ENCODE measurements at regions not wholly inside any gene's neighbourhood (a gene's known extent, or its start where the extent isn't known, plus 50 kb on each side); places are given as distances from the start of the nearest gene placed in this dataset.

DNA sequence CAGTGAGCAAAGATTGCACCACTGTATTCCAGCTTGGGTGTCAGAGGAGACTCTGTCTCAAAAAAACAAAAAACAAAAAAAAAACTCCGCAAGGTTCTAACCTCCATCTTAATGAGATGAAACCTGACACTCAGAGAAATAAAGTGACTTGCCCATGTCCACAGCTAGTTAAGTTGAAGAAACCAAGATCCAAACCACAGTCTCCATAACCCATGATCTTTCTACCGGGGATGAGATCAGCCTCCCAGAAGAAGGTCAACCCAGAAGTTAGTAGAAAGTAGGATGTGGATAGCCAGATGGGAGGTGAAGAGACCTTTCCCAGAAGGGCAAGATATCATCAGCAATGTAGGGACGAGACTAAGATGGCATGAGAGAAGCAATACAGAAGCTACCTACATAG is 140.4 kb upstream of the ADRA1B start:
- DNase-seq (ENCODE audit: low read depth in 4 of 4, low spot score in 3 of 4): no peak

DNA sequence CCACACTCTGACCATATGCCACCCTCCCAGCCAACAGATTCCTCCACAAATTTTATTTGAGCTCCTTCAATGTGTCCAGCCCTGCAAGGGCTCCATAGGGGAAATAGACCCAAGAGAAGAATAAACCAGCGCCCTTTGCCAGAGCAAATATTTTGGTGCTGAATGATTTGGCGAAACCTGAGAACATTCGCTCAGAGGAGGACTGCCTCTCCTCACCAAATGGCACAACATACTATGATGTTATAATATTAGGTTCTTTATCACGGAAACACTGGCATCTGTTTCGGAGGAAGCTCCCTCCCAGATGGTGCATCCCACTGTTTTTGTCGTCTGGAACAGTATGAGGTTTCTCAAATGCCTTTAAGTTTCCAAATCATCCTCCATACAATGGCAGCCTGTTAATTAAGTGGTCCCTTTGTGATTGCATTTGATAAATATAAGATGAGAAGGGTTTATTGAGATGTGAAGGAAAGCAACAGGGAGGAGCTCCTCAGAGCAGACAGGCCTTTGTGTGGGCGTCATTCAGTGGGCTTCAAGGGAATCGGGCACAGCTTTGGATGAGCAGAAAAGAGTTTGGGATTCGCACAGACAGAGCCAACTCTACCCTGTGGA is 139.1 kb upstream of the ADRA1B start:
- no peak for DNase-seq (ENCODE audit: low read depth in 4 of 4, low spot score in 3 of 4)

DNA sequence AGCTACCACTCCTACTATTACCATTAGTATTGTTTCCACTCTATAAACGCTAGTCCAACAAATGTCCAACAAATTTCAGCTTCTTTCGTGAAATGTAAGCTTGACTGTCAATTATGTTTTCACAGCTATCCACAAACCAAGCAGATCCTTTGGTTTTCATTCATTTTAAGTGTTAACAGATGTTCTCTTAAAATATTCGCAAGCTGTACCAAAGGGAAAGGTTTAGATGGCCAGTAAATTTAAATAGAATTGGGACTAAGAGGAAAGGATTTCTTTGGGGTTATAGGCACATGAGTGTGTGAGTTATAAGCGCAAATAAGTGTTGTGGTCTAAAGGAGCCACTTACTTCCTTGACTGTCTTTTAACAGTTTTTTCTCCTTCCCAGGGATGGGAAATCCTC is 136.8 kb upstream of the ADRA1B start:
- DNase-seq (ENCODE audit: low read depth in 4 of 4, low spot score in 3 of 4): no peak

DNA sequence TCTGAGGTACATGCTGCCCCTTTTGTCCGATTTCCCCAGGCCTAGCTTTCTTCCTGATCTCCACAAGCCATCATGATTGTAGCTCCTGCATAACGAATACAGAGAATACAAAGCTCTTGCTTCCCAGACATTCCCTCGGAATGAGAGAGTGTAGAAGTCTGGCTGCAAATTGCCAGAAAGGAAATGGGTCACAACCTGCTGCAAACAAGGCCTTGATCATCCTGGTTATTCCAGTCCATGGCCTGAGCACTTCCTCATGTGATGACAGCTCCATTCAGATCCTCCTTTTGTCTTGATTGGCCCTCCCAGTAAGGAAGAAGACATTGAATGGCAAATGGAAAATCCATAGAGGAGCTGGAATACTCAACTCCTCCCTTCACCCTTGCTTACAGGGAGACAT is 136.0 kb upstream of the ADRA1B start:
- DNase-seq (ENCODE audit: low read depth in 4 of 4, low spot score in 3 of 4): no peak

DNA sequence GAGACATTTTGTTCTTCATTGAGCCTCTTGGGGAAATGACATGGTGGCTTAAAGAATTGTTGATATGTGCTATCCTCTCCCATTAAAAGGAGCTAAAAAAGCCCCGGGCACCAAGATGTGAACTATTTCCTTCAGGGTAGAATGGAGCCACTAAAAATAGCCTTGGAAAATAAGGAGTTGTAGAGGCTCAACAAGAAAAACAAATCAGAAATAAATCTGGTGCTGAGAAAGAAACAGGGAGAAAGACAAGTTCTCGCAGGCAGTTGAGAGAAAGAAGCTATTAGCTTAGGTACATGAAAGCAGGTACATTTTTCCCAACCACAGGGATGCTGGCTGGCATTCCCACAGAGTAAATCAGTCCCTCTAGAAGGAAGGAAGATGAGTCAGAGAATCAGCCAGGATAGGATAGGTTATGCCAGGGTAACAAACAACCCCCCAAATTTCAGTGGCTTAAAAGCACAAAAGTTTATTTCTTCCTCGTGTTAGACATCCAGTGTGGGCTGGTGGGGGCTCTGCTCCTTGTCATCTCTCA is 134.6 kb upstream of the ADRA1B start:
- DNase-seq (ENCODE audit: low read depth in 4 of 4, low spot score in 3 of 4): no peak

DNA sequence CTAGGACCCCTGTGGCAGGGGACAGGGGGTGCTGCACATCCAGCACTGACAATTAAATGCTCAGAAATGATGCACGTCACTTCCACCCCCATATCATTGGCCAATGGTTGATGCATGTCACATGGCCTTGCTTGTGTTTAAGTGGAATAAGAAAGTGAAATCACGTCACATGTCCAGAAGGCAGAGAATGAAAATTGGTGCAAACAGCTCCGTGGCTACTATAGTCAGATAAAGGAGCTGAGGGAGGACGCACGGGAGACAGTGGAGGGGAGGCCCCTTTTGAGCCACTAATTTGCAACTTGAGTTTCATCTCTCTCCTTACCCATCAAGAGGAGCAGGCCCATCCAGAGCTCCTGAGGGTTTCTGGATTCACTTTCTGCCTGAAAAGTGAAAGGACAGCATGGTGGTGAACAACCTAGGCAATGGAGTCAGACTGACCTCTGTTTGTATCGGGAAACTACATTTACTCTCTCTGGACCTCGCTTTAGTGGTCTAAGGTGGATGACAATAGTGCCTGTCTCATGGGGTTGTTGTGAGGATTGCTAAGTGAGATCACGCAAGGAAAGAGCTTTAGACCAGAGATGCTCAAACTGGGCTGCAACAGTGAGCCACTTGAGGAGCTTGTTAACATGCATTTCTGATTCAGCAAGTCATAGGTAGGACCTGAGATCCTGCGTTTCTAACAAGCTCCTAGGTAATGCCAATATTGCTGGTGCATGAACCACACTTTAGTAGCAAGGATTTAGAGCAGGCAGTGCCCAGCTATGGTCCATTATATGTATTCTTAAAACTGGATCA is 133.9 kb upstream of the ADRA1B start:
- no peak for DNase-seq (ENCODE audit: low read depth in 4 of 4, low spot score in 3 of 4)

DNA sequence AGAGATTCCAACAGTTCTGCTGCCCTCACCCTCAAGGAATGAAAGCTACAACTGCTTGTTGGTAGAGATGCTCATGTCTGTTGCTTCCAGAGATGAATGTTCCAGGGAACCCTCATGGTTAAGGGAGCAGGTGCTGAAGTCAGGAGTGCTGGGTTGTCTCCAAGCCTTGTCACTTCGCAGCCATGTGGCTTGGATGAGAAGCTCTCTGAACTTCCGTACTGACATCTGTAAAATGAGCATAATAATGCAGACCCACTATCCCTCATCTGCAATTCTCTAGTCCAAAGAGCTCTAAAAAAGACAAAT is 133.3 kb upstream of the ADRA1B start:
- no peak for DNase-seq (ENCODE audit: low read depth in 4 of 4, low spot score in 3 of 4)

DNA sequence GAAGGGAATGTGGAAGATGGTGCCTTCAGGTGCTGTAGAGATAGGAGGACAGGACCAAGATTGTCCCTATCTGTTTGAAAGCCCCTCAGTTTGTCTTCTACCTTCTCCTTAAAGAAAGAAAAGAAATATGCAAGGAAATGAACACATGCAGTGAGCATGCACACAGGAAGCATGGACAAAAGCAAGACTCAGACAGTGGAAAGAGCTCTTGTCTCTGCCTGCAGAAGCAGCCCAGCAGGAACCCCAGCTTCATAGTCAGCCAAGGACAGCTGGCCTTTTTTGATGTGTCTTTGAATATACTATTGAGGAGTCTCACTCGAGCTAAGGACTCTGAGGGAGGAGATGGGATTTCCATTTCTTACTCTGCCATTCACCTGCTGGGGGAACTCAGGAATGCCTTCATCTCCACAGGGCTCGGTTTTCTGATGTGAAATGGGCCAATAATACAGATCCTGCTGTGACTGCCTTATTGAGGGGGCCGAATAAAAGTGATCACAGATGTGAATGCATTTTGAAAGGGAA is 132.5 kb upstream of the ADRA1B start:
- no peak for DNase-seq (ENCODE audit: low read depth in 4 of 4, low spot score in 3 of 4)

DNA sequence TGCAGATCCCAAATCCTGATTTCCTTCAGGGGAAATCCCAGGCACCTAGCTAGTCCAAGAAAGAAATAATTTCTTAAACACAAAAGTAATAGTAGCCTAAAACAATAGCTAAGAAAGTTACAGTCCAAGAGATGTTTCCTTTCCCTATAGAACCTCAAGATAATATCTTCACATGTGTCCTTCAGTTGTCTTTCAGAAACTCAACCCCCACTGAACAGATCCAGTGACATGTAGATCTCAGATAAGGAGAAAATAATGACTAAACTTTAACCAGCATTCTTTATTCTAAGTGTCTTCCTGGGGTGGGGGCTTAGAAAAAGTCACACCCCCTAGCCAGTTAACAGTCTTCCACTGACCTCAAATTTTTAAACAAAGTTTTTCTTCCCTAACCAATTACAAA is 131.3 kb upstream of the ADRA1B start:
- no peak for DNase-seq (ENCODE audit: low read depth in 4 of 4, low spot score in 3 of 4)

DNA sequence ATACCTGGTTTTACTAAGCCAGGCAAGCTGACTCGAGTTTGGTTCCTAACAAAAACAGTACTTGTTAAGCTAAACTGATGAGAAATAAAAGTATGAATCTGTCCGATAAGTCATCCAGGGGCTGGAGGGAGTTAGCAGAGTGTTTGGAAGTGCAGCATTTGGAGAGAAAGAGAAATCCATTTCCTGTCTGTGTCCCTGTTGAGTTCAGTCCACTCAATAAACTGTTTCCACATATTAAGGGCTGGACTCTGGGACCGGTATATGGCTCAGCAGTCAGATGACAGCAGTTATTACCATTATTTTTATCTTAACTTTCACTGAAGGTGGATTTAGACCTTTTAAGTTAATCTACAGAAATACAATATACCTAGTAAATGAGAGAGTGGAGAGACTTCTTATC is 130.6 kb upstream of the ADRA1B start:
- no peak for DNase-seq (ENCODE audit: low read depth in 4 of 4, low spot score in 3 of 4)

DNA sequence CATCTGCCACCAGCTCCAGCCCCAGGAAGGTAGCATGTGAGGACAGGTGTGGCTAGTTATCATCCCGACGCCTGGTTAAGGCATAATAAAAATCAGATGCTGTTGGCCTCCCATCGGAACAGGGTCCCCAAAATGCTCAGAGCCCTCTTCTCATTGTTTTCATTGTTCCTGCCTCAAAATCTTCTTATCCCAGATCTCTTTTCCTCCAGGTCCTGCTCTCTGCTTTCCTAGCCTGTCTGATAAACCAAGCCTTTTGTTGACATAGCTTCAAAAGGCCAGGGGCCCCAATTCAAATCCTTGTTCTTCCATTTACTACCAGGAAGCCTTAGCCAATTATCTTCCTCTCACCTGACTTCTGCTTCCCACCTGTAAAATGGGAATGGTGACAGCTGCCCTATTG is 130.1 kb upstream of the ADRA1B start:
- no peak for DNase-seq (ENCODE audit: low read depth in 4 of 4, low spot score in 3 of 4)

DNA sequence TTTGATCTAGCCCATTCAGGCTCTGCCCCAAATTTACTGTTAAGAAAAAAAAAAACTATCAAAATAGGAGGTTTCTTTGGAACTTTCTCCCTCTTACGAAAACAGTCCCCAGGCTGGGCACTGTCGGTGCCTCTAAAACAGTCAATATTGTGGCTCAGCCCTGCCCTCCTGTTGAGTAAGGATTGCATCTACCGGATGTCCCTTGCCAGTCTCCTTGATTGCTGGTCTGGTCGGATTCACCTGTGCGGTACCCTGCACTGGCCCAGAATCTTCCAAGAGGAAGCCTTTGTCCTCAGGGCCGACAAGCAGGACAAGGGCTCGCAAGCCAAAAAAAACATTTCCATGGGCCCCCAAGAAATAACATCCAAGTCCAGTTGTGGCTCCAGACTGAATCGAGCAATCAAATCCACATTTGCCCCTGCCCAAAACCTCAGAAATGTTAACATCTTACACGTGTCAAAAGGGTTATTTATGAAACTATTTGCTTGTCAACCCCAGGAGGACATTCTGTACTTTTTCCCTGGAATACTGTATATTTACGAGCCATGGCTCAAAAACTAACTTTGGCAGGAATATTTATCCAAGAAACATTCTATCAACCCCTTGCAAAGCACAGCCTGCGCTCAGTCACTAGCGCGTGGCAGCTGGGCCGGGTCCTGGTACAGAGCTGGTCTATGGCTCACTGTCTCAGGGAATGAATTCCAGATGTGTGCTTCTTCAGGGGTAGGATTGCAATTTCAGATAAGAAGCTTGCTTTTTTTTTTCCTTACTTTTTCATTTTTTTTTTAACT is 129.2 kb upstream of the ADRA1B start:
- no peak for DNase-seq (ENCODE audit: low read depth in 4 of 4, low spot score in 3 of 4)

DNA sequence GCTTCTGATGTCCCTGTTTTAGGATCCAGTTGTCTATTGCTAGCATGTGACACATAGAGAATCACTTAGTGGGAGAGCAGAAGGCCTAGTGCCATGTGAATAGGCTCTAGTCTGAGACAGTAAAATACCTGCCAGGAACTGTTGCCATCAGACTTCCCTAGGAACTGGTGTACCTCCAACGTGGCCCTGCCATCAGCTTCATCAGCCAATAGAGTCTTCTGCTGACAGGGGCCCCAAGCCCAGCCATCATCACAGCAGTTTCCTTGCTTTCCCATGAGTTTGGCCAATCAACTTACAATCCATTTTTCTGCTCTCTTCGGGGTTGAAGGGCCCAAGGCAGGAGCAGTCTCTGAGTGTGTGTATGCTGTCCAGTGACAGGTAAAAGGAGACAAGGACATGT is 128.4 kb upstream of the ADRA1B start:
- no peak for DNase-seq (ENCODE audit: low read depth in 4 of 4, low spot score in 3 of 4)

DNA sequence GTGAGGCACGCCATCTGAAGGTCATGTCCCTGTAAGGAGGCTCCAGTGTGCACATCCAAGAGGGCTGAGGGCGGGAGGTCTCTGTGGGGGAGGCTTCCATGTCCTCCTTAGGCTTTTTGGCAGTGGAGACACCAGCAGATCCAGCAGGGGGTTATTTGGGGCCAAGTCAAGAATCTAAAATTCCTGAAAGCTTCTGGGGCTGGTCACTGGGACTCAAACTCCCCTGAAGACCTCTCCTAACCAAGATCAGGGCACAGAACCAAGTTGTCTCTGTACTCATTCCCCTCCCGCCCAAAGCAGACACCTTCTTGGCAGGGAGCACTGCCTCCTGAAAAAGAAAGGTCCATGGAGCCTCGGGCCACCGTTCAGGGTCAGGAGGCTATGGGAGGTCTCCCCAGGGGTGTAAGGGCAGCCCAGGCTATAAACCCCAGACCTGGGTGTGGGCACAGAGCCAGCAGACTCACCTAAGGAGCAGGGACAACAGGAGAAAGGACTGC is 127.4 kb upstream of the ADRA1B start:
- DNase-seq (ENCODE audit: low read depth in 4 of 4, low spot score in 3 of 4): no peak

DNA sequence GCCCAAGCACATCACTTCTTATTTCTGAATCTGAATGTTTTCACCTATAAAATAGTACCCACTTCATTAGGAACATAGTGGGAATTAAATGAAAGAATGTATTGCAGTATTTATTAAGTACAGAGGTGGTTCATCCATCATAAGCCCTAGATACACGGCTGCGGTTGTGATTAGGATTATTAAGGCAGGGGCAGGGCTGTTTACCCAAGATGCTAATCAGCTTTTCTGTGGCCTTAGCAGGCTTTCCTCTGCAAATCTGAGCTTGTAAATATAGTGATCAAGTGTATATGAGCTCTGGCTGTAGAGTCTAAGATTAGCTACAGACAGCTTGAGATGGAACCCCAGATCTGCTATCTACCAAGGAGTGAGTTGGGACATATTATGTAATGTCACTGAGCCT is 124.1 kb upstream of the ADRA1B start:
- DNase-seq (ENCODE audit: low read depth in 4 of 4, low spot score in 3 of 4): no peak

DNA sequence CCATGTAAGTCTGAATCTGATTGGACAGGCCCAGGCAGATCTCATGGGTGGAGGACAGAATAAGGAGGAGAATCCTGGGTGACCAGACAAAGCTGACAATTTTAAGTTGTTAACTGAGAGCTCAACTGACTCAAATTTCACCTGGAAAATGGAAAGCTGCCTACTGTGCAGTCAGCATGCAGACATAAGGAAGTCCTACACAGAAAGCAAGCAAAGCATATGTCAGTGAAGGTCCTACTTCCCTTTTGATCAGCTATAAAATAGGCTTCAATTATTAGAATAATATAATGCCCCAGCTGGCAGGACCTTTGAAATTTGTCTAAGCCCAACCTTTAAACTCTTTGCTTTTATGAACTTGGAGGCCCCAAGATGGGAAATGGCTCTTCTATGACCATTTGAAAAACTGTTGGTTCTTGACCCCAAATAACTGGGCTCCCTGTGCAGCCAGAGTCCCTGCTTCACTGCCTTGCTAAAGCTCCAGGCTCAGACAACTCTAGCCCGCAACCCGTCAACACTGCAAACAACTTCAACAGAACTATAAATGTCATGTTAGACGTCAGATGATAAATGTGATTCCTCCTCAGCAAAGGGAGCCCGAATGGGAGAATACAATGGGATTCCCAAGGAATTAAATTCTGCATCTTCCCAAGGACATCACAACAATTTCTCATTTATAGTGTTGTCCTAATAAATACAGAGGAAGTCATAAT is 118.9 kb upstream of the ADRA1B start:
- DNase-seq (ENCODE audit: low read depth in 4 of 4, low spot score in 3 of 4): no peak

DNA sequence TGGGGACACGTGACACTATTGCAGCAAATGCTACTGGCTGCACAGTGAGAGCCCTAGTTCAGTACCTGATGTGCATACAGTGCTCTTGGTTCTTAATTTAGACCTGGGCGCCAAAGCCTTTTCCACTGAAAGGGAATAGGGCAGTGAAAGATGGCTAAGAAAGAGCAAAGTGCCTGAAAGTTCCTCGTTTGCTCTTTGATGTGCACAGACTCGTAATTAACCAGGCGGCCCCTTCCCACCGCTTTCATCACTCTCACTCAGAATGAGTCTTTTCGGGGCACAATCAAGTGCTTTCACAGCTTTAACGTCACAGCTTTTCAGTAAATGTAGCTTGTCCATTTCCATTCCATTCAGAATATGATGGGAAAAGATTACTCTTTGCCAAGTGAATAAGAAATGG is 116.6 kb upstream of the ADRA1B start:
- no peak for DNase-seq (ENCODE audit: low read depth in 4 of 4, low spot score in 3 of 4)

DNA sequence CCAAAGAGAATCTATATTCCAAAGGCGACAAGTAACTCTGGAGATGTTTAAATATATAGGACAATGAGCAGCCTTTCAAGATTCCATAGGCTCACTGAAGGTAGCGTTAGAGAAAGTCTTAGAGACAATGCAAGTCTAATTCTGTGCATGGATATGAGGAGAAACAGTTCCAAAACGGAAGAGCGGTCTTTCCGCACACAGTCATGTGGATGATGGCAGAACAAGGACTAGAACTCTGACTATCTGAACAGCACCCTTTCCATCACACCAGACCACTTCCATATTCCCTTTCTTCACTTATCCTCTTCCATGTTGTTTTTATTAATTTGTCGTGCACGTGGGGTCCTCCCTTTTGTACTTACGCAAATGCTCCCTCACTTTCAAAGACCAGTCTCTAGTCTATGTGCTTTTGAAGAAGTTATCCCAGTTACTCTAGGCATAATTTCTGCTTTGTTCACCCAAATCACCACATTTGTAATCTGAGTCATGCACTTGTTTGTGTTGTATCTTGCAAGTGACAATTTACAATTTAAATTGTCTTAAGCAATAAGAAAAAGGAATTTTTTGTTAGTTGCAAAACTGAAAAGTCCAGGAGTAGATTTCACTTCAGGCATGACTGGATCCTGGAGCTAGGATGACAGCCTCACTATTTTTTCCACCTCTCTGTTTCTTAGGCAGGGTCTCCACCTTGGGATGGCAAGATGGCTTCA is 116.0 kb upstream of the ADRA1B start:
- DNase-seq (ENCODE audit: low read depth in 4 of 4, low spot score in 3 of 4): no peak

DNA sequence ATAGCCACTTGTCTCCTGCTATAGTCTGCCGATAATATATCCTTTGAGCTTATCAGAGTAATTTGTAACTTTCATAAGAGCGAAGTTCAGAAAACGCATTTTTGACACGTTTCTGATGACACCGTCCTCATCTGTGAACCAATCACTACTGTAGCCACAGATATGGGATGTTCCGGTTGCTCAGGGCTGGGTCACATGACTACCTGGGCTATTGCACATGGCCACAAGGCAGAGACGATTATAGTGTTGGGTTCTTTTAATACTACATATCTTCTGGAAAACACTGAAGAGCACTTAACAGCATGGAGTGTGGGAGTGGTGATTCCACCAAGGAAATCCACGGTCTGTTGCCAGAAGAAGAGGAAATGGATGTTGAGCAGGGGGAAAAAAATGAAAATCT is 115.0 kb upstream of the ADRA1B start:
- no peak for DNase-seq (ENCODE audit: low read depth in 4 of 4, low spot score in 3 of 4)

DNA sequence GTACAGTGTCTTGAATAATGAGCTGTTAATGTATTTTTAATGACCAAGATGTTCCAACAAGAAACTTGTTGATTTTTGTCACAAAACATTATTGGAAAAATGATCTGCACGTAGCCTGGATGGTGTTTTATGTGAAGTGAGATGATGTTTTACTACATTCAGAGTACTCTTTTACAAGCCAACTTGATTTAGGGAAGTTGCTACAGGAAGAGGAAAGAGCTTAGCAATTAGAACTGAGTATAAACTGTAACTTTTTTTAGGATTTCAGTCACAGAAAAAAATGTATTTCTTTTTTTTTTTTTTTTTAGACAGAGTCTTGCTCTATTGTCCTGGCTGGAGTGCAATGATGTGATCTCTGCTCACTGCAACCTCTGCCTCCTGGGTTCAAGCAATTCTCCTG is 113.6 kb upstream of the ADRA1B start:
- no peak for DNase-seq (ENCODE audit: low read depth in 4 of 4, low spot score in 3 of 4)
